SU-DHL-6 (cell line): ENCODE measurements at regions not wholly inside any gene's neighbourhood (a gene's known extent, or its start where the extent isn't known, plus 50 kb on each side); places are given as distances from the start of the nearest gene placed in this dataset.
"Not testable (repeated sequence)": the region's sequence is repeated elsewhere in the genome, so short reads cannot be mapped to it uniquely, and the experiment has no call there.

Source experiments
- H2AFZ ChIP-seq: fragments of 200-600 bp; sonication (generic); 2 replicates; pipeline ENCODE4 v1.6.1; 2014; ENCODE audit warnings: low read depth, mild to moderate bottlenecking, moderate library complexity, mixed read lengths, antibody characterized with exemption, low read length; ENCODE audit not compliant: severe bottlenecking
- H3F3A ChIP-seq: fragments of 200-600 bp; shearing (Covaris generic); 2 replicates; pipeline ENCODE4 v1.6.0; 2016; ENCODE audit warnings: antibody characterized with exemption, mild to moderate bottlenecking; ENCODE audit not compliant: insufficient read depth
- H3K27ac ChIP-seq: fragments of 200-600 bp; sonication (generic); 2 replicates; pipeline ENCODE4 v1.5.1; 2016; ENCODE audit warnings: low read depth, mild to moderate bottlenecking, low read length, moderate library complexity, mixed read lengths
- H3K27me3 ChIP-seq: fragments of 200-600 bp; sonication (generic), shearing (Covaris generic); 2 replicates; pipeline ENCODE4 v1.6.0; 2014; ENCODE audit warnings: mild to moderate bottlenecking, low read length
- H3K36me3 ChIP-seq: fragments of 200-600 bp; sonication (generic); 2 replicates; pipeline ENCODE4 v1.6.1; 2014; ENCODE audit warnings: mild to moderate bottlenecking, low read length, mixed read lengths
- H3K4me2 ChIP-seq: fragments of 300-600, 200-600 bp; shearing (Covaris generic), sonication (generic); 2 replicates; pipeline ENCODE4 v1.6.0; 2014; ENCODE audit warnings: low read length, low read depth, mild to moderate bottlenecking; ENCODE audit not compliant: poor library complexity, severe bottlenecking
- H3K4me3 ChIP-seq: fragments of 200-600 bp; sonication (generic); 2 replicates; pipeline ENCODE4 v1.5.1; 2014; ENCODE audit warnings: antibody characterized with exemption, low read length, mild to moderate bottlenecking, mixed read lengths; ENCODE audit not compliant: insufficient read depth, poor library complexity, severe bottlenecking
- H3K79me2 ChIP-seq: fragments of 200-600 bp; sonication (generic); 2 replicates; pipeline ENCODE4 v1.6.1; 2014; ENCODE audit warnings: mild to moderate bottlenecking, low read length, moderate library complexity; ENCODE audit not compliant: insufficient read depth
- H3K9ac ChIP-seq: fragments of 200-600 bp; sonication (generic); 2 replicates; pipeline ENCODE4 v1.7.0; 2014; ENCODE audit warnings: mild to moderate bottlenecking, low read length
- H3K9me2 ChIP-seq: fragments of 200-600 bp; sonication (generic); replicated peaks from 2 replicates; pipeline ENCODE4 v1.6.1; 2014; ENCODE audit warnings: low read length; ENCODE audit not compliant: insufficient read depth
- H3K9me3 ChIP-seq: fragments of 200-600 bp; sonication (generic); 2 replicates; pipeline ENCODE4 v1.6.1; 2014; ENCODE audit warnings: low read length, mixed read lengths; ENCODE audit not compliant: insufficient read depth
- H4K20me1 ChIP-seq: fragments of 200-600 bp; sonication (generic); 2 replicates; pipeline ENCODE4 v1.6.1; 2014; ENCODE audit warnings: low read depth, mild to moderate bottlenecking, antibody characterized with exemption, low read length, moderate library complexity, mixed read lengths
- CTCF ChIP-seq: fragments of 200-600 bp; sonication (generic); IDR thresholded peaks from one replicate; pipeline ENCODE4 v1.5.1; 2017; ENCODE audit warnings: antibody characterized with exemption, mild to moderate bottlenecking, low read length, moderate library complexity; ENCODE audit not compliant: insufficient read depth, poor library complexity, severe bottlenecking
- EZH2phosphoT487 ChIP-seq: fragments of 200-600 bp; sonication (generic), shearing (Covaris generic); conservative IDR thresholded peaks from 2 replicates; pipeline ENCODE4 v1.6.1; 2018; ENCODE audit warnings: mild to moderate bottlenecking, antibody characterized with exemption, low read length, moderate library complexity, mixed read lengths

- Histone ChIP-seq H3K9ac (no peak overlapping the region), H3K9me3 (no peaks in the 10 kb centered on the region), H3K27ac (no peak overlapping the region), H3K36me3 (no peaks in the 10 kb centered on the region), H3K27me3 (no peaks in the 10 kb centered on the region; the same call in 1 of the 2 replicates), H3K4me3 (no peak overlapping the region), H2AFZ (no peak overlapping the region), H3K79me2 (no peaks in the 10 kb centered on the region), H4K20me1 (no peaks in the 10 kb centered on the region), H3F3A (no peaks in the 10 kb centered on the region), H3K4me2 (no peak overlapping the region), H3K9me2 (no peaks in the 10 kb centered on the region)
- no peak for TF ChIP-seq EZH2phosphoT487
- TF ChIP-seq CTCF = no peak
Measured at GRCh38 chr17:20916383-20916782, 126.4 kb downstream of the USP22 start.

DNA sequence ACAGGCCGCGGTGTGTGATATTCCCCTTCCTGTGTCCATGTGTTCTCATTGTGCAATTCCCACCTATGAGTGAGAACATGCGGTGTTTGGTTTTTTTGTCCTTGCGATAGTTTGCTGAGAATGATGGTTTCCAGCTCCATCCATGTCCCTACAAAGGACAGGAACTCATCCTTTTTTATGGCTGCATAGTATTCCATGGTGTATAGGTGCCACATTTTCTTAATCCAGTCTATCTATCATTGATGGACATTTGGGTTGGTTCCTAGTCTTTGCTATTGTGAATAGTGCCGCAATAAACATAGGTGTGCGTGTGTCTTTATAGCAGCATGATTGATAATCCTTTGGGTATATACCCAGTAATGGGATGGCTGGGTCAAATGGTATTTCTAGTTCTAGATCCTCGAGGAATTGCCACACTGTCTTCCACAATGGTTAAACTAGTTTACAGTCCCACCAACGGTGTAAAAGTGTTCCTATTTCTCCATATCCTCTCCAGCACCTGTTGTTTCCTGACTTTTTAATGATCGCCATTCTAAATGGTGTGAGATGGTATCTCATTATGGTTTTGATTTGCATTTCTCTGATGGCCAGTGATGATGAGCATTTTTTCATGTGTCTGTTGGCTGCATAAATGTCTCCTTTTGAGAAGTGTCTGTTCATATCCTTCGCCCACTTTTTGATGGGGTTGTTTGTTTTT lies 125.1 kb downstream of the USP22 start:
- not testable (repeated sequence) for H3K9ac ChIP-seq, H2AFZ ChIP-seq, H3K9me2 ChIP-seq, H3K4me2 ChIP-seq, H3K79me2 ChIP-seq, H4K20me1 ChIP-seq, H3K4me3 ChIP-seq, H3F3A ChIP-seq, H3K36me3 ChIP-seq, H3K27me3 ChIP-seq, H3K27ac ChIP-seq, H3K9me3 ChIP-seq

DNA sequence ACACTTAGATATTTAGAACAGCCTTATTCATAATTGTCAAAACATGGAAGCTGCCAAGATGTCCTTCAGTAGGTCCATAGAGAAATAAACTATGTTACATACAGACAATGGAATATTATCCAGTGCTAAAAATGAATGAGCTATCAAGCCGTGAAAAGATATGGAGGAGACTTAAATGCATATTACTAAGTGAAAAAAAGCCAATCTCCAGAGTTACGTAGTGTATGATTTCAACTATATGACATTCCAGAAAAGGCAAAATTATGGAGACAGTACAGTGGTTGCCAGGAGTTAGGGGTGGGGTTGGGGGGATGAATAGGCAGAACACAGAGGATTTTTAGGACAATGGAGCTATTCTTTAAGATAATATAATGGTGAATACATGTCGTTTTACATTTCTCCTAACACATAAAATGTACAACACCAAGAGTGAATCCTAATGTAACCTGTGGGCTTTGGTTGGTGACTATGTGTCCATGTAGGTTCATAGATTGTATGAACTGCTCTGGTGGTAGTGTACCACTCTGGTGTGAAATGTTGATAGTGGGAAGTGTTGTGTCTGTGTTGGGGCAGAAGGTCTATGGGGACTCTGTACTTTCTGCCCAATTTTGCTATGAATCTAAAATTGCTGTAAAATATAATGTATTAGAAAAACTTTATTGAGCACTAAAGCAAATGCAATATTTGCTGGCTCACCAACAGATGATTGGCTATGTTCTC lies 122.6 kb downstream of the USP22 start:
- Histone ChIP-seq H3K4me2 (no peak overlapping the region), H3K27ac (no peak overlapping the region), H3K9ac (no peak overlapping the region), H3K36me3 (no peaks in the 10 kb centered on the region), H4K20me1 (no peaks in the 10 kb centered on the region), H3K4me3 (no peak overlapping the region), H3F3A (no peaks in the 10 kb centered on the region), H3K79me2 (no peaks in the 10 kb centered on the region), H2AFZ (no peak overlapping the region), H3K9me2 (no peaks in the 10 kb centered on the region), H3K27me3 (no peaks in the 10 kb centered on the region; the same call in 1 of the 2 replicates), H3K9me3 (no peaks in the 10 kb centered on the region)
- TF ChIP-seq EZH2phosphoT487 = no peak
- no peak for TF ChIP-seq CTCF

- Histone ChIP-seq H3K9ac (no peak overlapping the region), H3K9me3 (no peaks in the 10 kb centered on the region)
Measured at GRCh38 chr17:20920815-20921199, 122.0 kb downstream of the USP22 start.

More at GRCh38 chr17:20920815-20921199, 122.0 kb downstream of the USP22 start:
- Histone ChIP-seq H3K4me2 (no peak overlapping the region), H3F3A (no peaks in the 10 kb centered on the region), H3K36me3 (no peaks in the 10 kb centered on the region), H3K27ac (no peak overlapping the region), H4K20me1 (no peaks in the 10 kb centered on the region), H3K27me3 (no peaks in the 10 kb centered on the region; the same call in 1 of the 2 replicates), H3K9me2 (no peaks in the 10 kb centered on the region), H3K4me3 (no peak overlapping the region), H3K79me2 (no peaks in the 10 kb centered on the region), H2AFZ (no peak overlapping the region)
- no peak for TF ChIP-seq EZH2phosphoT487
- no peak for TF ChIP-seq CTCF
